Activated CD4-positive, alpha-beta T cell treated with anti-CD3 and anti-CD28 coated beads, Interleukin-2, amount 50 U/mL, for 1 hour (primary cell): ENCODE measurements at regions not wholly inside any gene's neighbourhood (a gene's known extent, or its start where the extent isn't known, plus 50 kb on each side); places are given as distances from the start of the nearest gene placed in this dataset.

ENCODE experiments used
- DNase-seq: peaks from one replicate; pipeline ENCODE4 v3.0.0-alpha.2; 2020

DNA sequence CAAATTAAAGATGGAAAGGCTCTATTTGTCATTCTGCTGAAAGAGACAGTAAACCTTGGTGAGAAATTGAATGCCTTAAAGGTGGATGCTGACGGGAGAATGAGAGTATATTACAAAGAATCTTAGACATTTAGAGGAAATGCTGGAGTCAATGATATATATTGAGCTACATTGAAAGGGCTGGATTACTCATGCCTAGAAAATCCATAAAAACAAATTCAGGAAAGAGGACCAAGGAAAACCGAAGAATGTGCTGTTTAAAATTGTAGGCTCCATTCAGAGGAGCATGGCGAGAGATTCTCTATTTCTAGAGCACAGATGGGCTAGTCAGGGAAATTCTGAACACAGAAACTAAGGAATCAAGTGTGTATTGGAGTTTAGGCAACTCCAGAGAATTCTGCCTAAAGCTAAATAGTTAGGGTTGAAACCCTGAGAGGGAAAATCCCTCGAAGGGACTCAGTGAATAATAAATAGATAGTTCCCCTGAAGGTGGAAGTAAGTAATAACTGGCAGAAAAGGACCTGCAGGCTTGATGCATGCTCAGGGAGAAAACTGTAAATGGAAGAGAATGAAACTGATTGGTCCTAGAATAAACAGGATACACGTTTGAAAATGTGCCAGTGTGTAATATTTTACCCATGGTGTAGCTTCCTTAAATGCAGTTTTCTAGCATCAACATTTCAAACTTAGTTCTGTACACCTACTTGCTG is 1532.4 kb upstream of the TENM3 start:
- DNase-seq: no peak

DNA sequence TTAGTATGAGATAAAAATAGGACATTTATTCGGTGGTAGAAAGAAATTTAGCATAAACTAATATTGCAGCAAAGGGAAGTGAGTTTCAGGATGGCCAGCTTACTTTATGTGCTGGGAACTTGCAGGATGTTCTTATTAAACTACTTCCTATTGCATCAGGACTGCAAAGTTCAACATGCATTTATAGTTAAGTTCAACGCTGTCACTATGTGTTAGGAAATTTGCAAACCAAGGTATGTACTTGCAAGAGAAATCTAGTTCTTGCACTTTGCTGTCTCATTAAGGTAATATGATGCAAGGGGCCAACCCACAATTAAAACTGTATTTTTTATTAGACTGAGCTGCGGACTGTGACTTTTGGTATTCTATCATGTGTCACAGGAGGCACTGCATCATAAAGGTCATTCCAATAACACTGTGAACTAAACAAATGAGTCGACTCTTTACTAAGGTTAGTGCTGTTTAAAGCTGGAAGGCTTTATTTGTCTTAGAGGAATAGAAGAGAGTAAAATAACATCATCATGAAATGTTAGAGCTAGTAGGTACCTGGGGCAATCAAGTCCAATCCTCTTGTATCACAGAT is 1525.7 kb upstream of the TENM3 start:
- DNase-seq: no peak

DNA sequence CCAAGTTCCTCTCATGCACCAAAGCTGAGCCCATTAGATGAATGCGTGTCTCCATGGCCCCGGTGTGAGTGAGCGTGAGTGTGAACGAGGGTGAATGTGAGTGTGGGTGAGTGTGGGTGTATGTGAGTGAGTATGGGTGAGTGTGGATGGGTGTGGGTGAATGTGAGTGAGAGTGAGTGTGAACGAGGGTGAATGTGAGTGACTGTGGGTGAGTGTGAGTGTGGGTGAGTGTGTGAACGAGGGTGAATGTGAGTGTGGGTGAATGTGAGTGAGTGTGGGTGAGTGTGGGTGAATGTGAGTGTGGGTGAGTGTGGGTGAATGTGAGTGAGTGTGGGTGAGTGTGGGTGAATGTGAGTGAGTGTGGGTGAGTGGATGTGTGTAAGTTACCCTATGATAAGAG is 1521.8 kb upstream of the TENM3 start:
- no peak for DNase-seq

DNA sequence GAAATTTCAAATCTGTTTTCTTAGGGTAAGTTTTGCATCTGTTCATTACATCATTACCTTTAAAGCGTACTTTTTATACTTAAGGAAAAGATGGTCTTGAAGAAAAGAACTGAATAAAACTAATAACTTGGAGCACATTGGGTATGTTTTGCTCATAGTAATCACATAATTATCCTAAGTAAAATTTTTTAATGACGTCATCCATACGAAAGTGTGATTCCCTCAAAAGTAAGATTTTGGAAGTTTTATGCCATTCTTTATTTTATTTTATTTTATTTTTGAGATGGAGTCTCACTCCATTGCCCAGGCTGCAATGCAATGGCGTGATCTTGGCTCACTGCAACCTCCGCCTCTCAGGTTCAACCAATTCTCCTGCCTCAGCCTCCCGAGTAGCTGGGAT is 1516.6 kb upstream of the TENM3 start:
- DNase-seq: no peak

DNA sequence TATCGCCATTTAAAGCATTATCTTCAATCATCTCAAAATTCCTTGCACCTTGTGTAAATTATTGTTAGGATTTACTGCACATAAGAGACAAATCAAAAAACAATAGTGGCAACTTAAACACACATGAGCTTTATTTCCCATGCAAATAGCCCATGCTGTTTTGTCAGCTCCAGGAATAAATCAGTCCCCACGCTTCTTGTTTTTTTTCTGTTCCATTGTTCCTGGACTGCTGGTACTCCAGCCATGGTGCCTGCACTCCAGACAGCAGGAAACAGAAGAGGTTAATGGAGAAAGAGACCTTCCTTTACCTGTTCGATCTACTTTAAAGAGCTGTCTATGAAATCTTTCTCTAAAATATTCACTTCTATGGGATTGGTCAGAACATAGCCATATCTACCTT is 1515.7 kb upstream of the TENM3 start:
- DNase-seq: no peak

DNA sequence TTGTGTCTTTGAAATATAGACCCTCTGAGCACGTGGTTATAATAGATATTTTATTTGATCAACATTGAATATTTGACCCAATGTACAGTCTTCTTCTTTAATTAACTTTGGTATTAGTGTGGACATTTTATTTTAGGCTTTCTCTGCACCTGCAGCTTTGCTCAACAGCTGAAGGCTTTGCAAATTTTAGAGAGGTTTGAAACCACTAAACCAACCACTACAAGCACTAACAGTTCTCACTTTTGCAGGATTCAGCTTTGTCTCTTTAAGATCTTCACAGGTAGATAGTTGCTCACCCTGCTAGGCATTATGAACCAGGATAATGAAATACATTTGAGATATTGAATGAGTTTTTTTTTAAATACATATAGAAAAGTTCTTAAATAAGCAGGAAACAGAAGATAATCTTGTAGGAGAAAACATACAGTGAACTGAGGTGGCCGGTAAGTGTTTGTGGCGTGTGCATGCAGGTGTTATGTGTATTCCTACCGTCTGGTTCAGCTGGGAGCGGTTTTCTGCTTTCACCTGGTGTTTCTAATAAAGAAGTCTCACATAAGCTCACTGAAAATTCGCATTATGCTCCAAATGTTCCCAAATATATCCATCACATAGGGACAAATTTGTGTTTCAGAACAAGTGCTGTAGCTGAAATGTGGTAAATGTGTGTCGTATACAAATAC is 1508.3 kb upstream of the TENM3 start:
- DNase-seq: no peak

DNA sequence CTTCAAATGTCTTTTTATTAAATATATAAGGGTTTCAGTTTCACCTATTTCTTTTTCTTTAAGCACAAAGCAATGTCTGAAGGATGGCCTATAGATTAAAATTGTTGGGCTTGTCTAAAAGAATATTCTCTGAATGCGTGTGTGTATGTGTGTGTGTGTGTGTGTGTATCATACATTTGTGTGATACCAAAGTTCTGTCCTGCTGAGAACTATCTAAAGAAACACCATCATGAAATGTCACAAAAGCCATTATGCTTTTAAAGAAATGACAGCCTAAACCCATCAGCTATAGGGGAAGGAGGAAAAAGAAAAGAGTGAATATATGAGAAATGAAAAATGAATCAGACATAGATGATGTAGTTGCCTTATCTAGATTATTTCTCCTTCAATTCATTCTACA is 1501.5 kb upstream of the TENM3 start:
- no peak for DNase-seq

DNA sequence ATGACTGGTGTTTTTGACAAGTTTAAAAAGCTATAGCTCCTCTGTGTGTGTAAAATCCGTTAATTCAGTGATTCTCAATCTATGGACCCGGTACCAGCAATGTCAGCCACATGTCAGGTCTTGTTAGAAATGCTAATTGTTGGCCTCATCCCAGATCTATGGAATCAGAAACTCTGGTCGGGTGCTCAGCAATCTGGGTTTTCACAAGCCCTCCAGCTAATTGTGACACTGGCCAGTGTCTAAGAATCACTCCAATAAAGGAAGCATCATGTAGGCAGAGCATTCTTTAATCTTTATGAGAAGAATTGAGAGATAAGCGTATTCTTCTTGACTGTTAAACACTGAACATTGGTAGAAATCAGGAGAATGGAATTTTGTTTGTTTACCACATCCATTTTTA is 1498.2 kb upstream of the TENM3 start:
- DNase-seq: no peak

DNA sequence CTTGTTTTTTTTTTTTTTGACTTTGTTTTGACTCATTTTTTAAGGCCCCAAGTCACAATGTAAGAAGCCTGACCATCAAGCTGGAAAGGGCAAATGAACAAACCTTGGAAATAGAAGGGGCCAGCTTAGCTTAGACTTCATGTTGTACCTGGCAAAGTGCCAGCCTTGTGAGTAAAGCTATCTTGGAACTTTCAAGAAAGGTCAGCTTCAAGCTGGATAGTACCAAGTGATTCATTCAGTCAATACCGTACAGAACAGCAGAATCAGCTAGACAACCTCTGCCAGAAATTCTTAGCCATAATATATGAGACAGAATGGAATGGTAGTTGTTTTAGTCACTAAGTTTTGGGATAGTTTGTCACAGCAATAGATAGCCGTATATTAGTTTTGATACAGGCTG is 1492.2 kb upstream of the TENM3 start:
- no peak for DNase-seq

DNA sequence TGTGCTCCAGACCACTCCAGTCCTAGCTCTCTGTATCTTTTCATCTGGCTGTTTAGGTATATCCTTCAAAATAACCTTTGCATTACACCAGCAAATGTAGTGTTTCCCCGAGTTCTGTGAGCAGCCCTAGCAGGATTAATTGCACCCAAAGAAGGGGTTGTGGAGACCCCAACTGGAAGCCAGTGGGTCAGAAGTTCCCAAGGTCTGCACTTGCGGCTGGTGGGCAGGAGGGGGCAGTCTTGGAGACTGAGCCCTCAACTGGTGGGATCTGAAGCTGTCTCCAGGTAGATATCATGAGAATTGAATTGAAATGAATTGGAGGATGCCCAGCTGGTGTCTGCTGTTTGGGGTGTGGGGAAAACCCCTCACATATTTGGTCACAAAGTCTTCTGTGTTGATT is 1485.3 kb upstream of the TENM3 start:
- no peak for DNase-seq

DNA sequence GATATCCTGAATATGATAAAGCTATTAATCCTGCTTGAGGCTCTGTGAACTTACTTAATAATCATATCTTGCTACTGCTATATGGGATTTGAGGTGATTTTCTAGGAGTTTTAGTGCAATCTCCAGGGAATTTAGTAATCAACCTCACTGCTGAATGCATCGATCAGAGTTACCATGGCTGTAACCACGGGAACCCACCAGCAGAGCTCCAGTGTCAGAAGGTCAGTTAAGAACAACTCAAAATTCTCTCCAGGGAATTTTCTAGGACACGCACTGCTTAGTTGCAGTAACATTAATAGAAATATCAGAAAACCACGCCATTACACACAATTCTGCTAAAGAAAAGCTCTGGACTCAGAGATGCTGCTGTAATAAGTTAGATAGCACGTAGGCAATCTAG is 1477.2 kb upstream of the TENM3 start:
- no peak for DNase-seq

DNA sequence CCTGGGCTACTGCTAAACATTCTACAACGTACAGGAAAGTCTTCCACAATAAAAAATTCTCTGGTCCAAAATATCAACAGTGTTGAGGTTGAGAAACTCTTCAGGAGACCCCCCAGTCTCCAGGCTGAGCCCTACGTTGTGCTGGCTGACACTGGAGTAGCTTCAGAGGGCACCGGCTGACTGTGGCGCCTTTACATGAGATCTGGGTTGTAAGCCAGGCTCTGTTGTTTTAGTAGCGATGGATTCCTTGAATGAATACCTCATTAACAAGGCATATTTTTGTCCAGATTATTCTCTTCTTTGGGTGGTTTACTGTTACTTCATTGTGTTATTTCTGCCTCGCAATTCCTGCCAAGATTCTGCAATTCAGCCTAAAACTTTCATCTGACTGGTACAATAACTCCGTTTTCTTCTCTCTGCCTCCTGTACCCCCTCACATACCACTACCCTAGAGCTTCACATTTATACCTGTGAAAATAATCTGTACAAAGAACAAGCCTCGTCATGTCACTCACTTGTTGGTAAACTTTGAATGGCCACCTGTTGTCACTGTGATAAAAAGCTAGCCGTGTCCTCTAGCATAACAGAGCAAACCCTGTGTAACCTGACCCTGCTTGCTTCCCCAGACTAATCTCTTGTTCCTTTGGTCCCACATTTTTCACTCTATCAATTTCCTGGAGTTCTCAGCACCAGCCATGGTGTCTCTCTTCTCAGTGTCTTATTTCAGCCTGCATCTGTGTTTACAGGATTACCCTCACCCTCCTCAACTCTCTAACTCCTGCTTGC is 1476.1 kb upstream of the TENM3 start:
- no peak for DNase-seq

DNA sequence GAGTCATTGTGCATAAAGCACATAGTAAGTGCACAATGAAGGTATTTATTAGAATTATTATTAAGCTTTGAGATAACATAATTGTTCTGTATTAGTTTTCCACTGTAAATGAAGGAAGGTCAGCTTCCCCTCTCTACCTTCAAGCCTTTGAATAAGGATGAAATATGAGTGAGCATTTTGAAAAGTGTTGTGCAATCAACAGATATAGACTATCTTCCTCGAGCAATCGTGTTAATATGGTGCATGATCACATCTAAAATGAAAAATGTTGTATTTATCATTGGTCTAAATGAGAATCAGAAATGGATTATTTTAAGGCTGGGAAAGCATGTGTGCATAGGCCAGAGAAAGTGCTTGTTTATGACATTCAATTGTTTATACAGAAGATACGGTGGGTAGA is 1474.6 kb upstream of the TENM3 start:
- DNase-seq: no peak

DNA sequence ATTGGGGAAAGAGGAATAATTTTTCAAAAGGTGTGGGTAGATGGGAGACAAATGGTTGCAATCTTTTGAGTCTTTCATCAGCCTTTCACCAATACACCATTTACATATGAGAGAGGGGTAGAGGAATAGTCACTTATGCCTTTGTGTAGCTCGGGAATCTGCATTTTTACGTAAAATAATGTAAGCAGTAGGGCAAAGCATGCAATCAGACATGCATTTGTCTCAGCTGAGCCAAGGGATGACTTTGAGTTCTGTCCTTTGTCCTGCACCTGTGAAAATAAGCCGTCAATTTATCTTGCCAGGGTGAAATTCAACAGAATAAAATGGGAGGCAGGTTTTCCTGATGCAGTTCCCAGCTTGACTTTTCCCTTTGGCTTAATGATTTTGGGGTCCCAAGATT is 1473.4 kb upstream of the TENM3 start:
- DNase-seq: no peak

DNA sequence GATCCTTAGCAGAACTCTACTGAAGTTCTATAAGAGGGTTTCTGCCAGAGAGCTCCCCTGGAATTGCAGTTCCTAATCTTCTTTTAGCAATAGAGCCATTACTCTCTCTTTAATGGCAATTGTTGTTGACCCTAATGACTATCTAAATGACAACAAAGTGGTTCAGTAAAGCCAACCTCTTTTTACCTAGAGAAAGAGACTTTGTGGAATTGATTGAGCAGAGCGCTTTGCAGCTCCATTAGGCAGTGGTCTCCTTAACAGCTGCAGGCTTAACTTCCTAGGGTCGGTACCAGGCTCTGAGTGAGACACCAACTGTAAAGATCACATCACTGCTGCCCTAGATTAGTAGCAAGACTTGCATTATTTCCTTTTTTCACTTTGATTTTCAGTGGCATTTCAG is 1472.9 kb upstream of the TENM3 start:
- DNase-seq: no peak

DNA sequence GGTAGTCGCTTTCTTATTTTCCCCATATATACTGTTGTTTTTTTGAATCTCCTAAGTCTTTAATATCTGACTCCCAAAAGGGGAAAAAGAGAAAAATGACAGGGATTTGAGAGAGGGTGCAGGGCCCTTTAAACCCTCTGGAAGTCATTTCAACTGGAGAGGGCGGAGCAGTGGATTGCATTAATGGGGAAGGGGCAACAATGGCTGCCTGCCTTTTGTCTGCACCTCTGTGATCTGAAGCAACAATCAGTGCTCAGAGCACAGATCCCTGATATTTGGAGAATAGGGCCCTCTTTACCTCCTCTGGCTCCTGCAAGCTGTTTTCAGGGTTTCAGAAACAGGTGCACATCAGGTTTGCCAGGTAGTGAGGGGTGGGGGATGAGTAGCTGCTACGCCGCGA is 1458.3 kb upstream of the TENM3 start:
- DNase-seq: no peak

DNA sequence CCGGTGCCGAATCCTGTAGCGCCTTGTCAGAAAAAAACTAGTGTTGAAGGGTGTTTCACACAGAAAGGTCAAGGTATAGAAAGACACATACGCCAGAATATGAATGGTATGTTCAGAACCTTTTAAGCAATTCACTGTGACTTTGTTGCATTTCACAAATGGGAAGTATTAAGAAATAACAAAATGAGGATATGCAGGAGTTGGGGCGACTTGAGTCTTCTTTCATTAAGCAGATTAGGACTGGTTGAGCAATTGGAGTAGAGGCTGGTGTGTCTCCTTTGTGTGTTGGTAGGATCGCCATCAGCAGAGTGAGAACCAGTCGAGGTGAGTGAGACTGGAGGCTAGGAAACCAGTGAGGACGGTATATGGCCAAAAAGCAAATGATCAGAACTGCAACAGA is 1454.5 kb upstream of the TENM3 start:
- no peak for DNase-seq

DNA sequence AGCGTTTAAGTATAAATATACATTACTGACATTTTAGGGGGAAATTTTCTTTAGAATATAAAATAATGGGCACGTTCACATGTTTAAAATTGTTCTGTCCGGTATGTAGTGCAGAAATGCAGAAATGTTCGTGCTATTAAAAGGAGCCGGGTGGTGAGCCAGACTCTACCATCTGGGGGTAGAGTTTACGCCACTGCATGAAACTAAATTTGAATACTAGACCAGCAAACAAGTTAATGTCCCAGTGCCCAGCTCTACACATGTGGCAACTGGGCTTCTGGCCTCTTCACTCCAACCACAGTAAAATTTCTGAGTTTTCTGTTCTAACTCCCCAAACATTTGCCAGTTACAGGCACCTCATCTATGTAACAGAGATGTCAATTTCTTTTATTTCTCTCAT is 1453.3 kb upstream of the TENM3 start:
- no peak for DNase-seq

DNA sequence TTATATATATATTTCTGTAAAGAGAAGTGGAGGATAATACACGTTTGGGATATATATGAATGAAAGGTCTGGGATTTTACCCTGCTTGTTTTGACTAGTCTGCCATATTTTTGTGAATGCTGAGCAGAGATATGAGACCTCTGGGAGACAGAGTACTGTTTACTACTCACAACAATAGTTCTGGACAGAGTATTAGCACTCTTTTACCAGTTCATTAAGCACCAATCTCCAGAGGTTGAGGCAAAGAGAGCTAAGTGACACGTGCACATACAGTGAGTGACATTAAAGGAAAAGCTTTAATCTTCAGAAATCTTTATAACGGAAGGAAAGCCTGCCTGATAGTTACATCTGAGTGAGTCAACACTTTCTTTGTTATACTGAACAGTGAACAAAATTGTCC is 1452.7 kb upstream of the TENM3 start:
- DNase-seq: no peak

DNA sequence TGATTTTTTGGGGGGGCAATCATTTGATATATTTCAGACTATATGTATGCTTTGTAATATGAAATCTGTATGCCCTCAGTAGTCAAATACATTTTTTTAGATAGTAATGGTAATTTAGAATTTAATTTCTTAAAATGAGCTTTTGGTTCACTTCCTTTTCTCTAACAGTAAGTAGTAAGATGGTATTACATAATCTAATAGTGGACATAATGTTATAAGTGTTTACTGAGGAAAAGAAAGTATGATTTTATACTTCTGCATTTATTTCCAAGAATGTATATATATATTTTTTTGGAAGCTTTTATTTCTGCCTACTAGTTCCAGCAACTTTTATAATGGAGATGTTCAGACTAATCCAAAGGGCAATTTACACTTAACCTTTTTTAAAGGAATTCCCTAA is 1450.7 kb upstream of the TENM3 start:
- no peak for DNase-seq

DNA sequence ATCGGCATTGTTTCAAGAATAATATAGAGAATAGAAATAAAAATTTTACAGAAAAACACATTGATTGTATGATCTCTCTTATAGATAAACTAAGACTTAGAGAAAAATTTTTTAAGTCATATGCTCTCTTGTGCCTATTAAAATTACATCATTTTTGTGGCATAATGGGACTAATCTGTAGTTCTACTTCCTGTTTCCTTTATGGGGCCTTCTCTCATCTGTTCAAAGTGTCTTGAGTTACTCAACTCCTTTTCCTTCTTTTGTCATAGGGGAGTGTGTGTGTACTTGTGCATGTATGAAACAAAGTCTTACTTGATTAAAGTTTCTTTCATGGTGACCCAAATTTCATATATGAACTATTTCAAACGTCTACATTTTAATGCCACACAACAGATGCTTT is 1448.9 kb upstream of the TENM3 start:
- no peak for DNase-seq

DNA sequence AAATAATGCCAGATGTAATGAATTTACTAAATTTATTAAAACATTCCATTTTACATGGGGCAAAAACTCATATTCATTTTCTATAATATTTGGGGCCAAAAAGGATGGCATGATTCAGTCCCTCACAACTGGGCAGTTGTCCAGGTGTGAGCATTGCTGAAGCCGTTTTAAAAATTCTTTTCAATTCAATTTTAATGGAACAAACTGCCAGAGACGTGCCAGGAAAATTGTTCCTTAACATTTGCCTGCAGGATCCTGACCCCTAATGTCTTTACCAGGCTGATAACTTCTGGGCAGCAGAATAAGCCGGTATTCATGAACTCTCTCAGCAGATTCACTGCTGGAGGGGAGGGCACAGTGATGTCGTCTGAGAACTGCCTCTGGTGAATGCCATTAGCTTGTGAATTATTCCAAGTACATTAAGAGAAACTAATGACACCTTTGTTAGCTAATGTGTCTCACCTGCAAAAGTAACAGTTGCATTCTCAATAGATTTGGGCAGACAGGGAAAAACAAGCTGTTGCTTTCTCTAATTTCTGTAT is 1445.1 kb upstream of the TENM3 start:
- DNase-seq: no peak

DNA sequence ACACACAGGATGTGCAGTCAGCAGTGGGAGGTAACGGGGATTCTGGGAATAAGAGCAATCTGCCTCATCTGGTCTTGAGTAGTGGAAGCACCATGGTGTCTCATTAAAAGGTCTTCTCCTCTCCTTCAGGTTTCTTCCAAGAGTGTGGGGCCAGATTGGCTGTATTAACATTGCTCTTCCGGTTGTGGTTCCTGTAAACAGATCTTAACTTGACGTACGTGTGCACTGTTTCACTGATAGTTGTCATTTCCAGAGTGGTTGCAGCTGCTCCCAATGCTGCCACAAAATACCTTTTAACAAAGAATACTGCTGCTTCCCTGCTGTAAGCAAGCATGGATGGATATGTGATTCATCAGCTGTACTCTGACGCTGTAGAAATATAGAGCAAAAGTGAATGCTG is 1443.4 kb upstream of the TENM3 start:
- DNase-seq: no peak

DNA sequence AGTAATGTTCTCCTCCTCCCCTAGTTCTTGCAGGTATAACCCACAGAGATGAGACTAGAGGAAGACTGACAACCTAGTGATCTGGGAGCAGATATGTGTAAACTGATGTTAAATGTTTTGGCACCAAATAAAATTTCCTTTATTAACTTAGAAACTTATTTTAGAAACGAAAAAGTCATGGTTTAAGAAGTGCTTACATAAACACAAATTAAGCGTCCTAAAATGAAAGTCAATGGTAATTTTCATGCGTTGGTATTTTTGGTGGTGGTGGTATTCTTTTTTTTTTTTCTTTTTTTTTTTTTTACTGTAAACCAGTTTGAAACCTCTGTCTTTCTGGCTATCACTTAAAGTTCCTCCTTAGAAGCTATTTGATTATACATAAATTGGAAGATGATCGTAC is 1438.1 kb upstream of the TENM3 start:
- no peak for DNase-seq
